GM18505 (cell line): ENCODE measurements at regions not wholly inside any gene's neighbourhood (a gene's known extent, or its start where the extent isn't known, plus 50 kb on each side); places are given as distances from the start of the nearest gene placed in this dataset.
"Not testable (repeated sequence)": the region's sequence is repeated elsewhere in the genome, so short reads cannot be mapped to it uniquely, and the experiment has no call there.

ENCODE experiments used
- ATAC-seq: cut with Tn5 transposase; IDR thresholded peaks from one replicate; pipeline ENCODE4 v1.9.1; 2021; ENCODE audit not compliant: unreplicated experiment
- POLR2A ChIP-seq: IDR thresholded peaks from 4 replicates; pipeline ENCODE4 v1.6.1; 2011; ENCODE audit warnings: borderline replicate concordance; ENCODE audit not compliant: insufficient read depth, insufficient read length; ENCODE audit errors: extremely low read depth

GRCh38 chr5:125088522-125089105, 342.2 kb upstream of the ZNF608 start:
- ATAC-seq: no peak

GRCh38 chr5:125092138-125092537, 345.7 kb upstream of the ZNF608 start:
- ATAC-seq: not testable (repeated sequence)

More at GRCh38 chr5:125088522-125089105, 342.2 kb upstream of the ZNF608 start:
- TF ChIP-seq POLR2A: no peak

GRCh38 chr5:125093776-125094175, 347.3 kb upstream of the ZNF608 start:
- no peak for TF ChIP-seq POLR2A
- no peak for ATAC-seq

GRCh38 chr5:125100342-125100741, 353.9 kb upstream of the ZNF608 start:
- no peak for ATAC-seq
- no peak for TF ChIP-seq POLR2A

GRCh38 chr5:125100951-125101350, 354.5 kb upstream of the ZNF608 start:
- no peak for ATAC-seq
- TF ChIP-seq POLR2A: no peak

- no peak for TF ChIP-seq POLR2A
- ATAC-seq: no peak
Measured at GRCh38 chr5:125103459-125103858, 357.0 kb upstream of the ZNF608 start.

- TF ChIP-seq POLR2A: no peak
- ATAC-seq: no peak
Measured at GRCh38 chr5:125106271-125106670, 359.8 kb upstream of the ZNF608 start.

- TF ChIP-seq POLR2A: no peak
Measured at GRCh38 chr5:125106881-125107280, 360.4 kb upstream of the ZNF608 start.

GRCh38 chr5:125109293-125109692, 362.9 kb upstream of the ZNF608 start:
- ATAC-seq: no peak

More at GRCh38 chr5:125106881-125107280, 360.4 kb upstream of the ZNF608 start:
- no peak for ATAC-seq

GRCh38 chr5:125109816-125110215, 363.4 kb upstream of the ZNF608 start:
- TF ChIP-seq POLR2A: no peak
- ATAC-seq: no peak

More at GRCh38 chr5:125109293-125109692, 362.9 kb upstream of the ZNF608 start:
- no peak for TF ChIP-seq POLR2A

- no peak for TF ChIP-seq POLR2A
Measured at GRCh38 chr5:125112196-125112595, 365.8 kb upstream of the ZNF608 start.

GRCh38 chr5:125113328-125113727, 366.9 kb upstream of the ZNF608 start:
- peak; percentile 83 for ATAC-seq
- TF ChIP-seq POLR2A: no peak

More at GRCh38 chr5:125112196-125112595, 365.8 kb upstream of the ZNF608 start:
- no peak for ATAC-seq

- ATAC-seq: no peak
- TF ChIP-seq POLR2A: no peak
Measured at GRCh38 chr5:125115195-125115525, 368.7 kb upstream of the ZNF608 start.

GRCh38 chr5:125117566-125117965, 371.1 kb upstream of the ZNF608 start:
- ATAC-seq: no peak
- no peak for TF ChIP-seq POLR2A

- no peak for TF ChIP-seq POLR2A
- ATAC-seq: no peak
Measured at GRCh38 chr5:125120012-125120411, 373.6 kb upstream of the ZNF608 start.
